HCT116 (cell line): ENCODE measurements at regions not wholly inside any gene's neighbourhood (a gene's known extent, or its start where the extent isn't known, plus 50 kb on each side); places are given as distances from the start of the nearest gene placed in this dataset.

Source experiments
- ATAC-seq: fragments of 200-7000 bp; cut with Tn5 transposase; 2 replicates; pipeline ENCODE4 v1.9.1; 2020; ENCODE audit warnings: mild to moderate bottlenecking, moderate library complexity
- BruUV-seq: library from RNA; stranded (reverse); fragments of 400-500 nt; replicated peaks from 2 replicates; lab custom pipeline; 2021; lab: Mats Ljungman, UMichigan
- CTCF ChIA-PET: fragments of 300-600 bp; sonication (Branson Sonifier 250); formaldehyde crosslinking; loops from one replicate; lab custom pipeline; 2021; ENCODE audit warnings: antibody characterized with exemption; lab: Charles Lee
- POLR2A ChIA-PET: fragments of 300-600, 350-600 bp; sonication (Branson Sonifier 250); formaldehyde crosslinking; loops from one replicate; lab custom pipeline; 2021; ENCODE audit warnings: antibody characterized with exemption; lab: Charles Lee
- RAD21 ChIA-PET, 2 experiments: fragments of 300-600 bp; sonication (Branson Sonifier 250); formaldehyde crosslinking; loops; one replicate each; lab custom pipeline; 2023; ENCODE audit warnings: low total read pairs in 2 of 2; ENCODE audit not compliant: uncharacterized antibody in 2 of 2, unreplicated experiment in 2 of 2, low non-redundant PET in 1 of 2; lab: Charles Lee
- DNase-seq: peaks from one replicate; pipeline ENCODE4 v3.0.0-alpha.2; 2010; ENCODE audit warnings: low read depth, low spot score
- H2AFZ ChIP-seq: fragments of 200-600 bp; shearing (Covaris generic), sonication (generic); 2 replicates; pipeline ENCODE4 v1.6.1; 2017; ENCODE audit warnings: low read depth, mixed run types, mixed read lengths, antibody characterized with exemption, low read length; ENCODE audit not compliant: poor library complexity, severe bottlenecking
- H3K27ac ChIP-seq: 2 replicates; pipeline ENCODE4 v1.5.1; 2012; ENCODE audit warnings: low read depth, low read length
- H3K27me3 ChIP-seq: fragments of 200-600 bp; sonication (generic); 2 replicates; pipeline ENCODE4 v1.6.1; 2016; ENCODE audit warnings: mixed run types, low read length, mixed read lengths; ENCODE audit not compliant: insufficient read depth
- H3K36me3 ChIP-seq, 2 experiments: fragments of 200-500 bp in 1 of 2; fragments of 200-600 bp in 1 of 2; sonication (Bioruptor generic) in 1 of 2; sonication (generic) in 1 of 2; 2 replicates each; pipeline versions ENCODE4 v1.5.1 to v1.6.1; 2014 to 2016; ENCODE audit warnings: low read length in 2 of 2, inconsistent platforms in 1 of 2, mixed read lengths in 1 of 2, mixed run types in 1 of 2; ENCODE audit not compliant: insufficient read depth in 2 of 2, control insufficient read depth in 1 of 2
- H3K4me1 ChIP-seq, 2 experiments: fragments of 200-600 bp in 1 of 2; sonication (generic) in 1 of 2; 2 replicates each; pipeline versions ENCODE4 v1.5.1 to v1.6.1; 2012 to 2017; ENCODE audit warnings: low read length in 2 of 2, inconsistent platforms in 1 of 2, mild to moderate bottlenecking in 1 of 2, mixed read lengths in 1 of 2, mixed run types in 1 of 2, moderate library complexity in 1 of 2; ENCODE audit not compliant: insufficient read depth in 2 of 2, control insufficient read depth in 1 of 2
- H3K4me2 ChIP-seq: fragments of 200-600 bp; sonication (generic); 2 replicates; pipeline ENCODE4 v1.6.1; 2017; ENCODE audit warnings: mixed run types, low read length, mixed read lengths
- H3K4me3 ChIP-seq, 2 experiments: fragments of 200-600 bp in 1 of 2; sonication (generic) in 1 of 2; replicated peaks in 1 of 2; 2 replicates each; pipeline ENCODE4 v1.5.1; 2011 to 2016; ENCODE audit warnings: low read length in 2 of 2, control low read depth in 1 of 2, low read depth in 1 of 2, mild to moderate bottlenecking in 1 of 2, mixed read lengths in 1 of 2, mixed run types in 1 of 2
- H3K79me2 ChIP-seq: fragments of 200-600 bp; sonication (generic); 2 replicates; pipeline ENCODE4 v1.6.1; 2017; ENCODE audit warnings: mild to moderate bottlenecking, mixed run types, low read length, moderate library complexity, mixed read lengths; ENCODE audit not compliant: insufficient read depth
- H3K9ac ChIP-seq: fragments of 200-600 bp; sonication (generic); 2 replicates; pipeline ENCODE4 v1.6.1; 2016; ENCODE audit warnings: low read length, mixed read lengths
- H3K9me2 ChIP-seq: fragments of 200-600 bp; sonication (generic), shearing (Covaris generic); 2 replicates; pipeline ENCODE4 v1.6.1; 2017; ENCODE audit warnings: mixed run types, mild to moderate bottlenecking, moderate library complexity; ENCODE audit not compliant: insufficient read depth
- H3K9me3 ChIP-seq, 2 experiments: fragments of 200-500 bp in 1 of 2; fragments of 200-600 bp in 1 of 2; sonication (Bioruptor generic) in 1 of 2; sonication (generic) in 1 of 2; 2 replicates each; pipeline ENCODE4 v1.6.1; 2014 to 2017; ENCODE audit warnings: low read length in 2 of 2, mixed read lengths in 2 of 2, inconsistent platforms in 1 of 2, low read depth in 1 of 2, mild to moderate bottlenecking in 1 of 2, mixed run types in 1 of 2, moderate library complexity in 1 of 2; ENCODE audit not compliant: control insufficient read depth in 1 of 2, insufficient read depth in 1 of 2
- H4K20me1 ChIP-seq: fragments of 200-600 bp; sonication (generic), shearing (Covaris generic); 2 replicates; pipeline ENCODE4 v1.6.1; 2017; ENCODE audit warnings: mixed run types, mild to moderate bottlenecking, moderate library complexity; ENCODE audit not compliant: insufficient read depth
- CEBPB ChIP-seq: IDR thresholded peaks from 2 replicates; pipeline ENCODE4 v1.6.1; 2012; ENCODE audit warnings: low read depth
- CTCF ChIP-seq, 3 experiments: fragments of 200-600 bp in 1 of 3; sonication (generic) in 1 of 3; IDR thresholded peaks in 2 of 3; conservative IDR thresholded peaks in 1 of 3; 2 replicates each; pipeline ENCODE4 v1.5.1; 2012 to 2017; ENCODE audit warnings: low read depth in 2 of 3, low read length in 2 of 3, antibody characterized with exemption in 1 of 3, borderline replicate concordance in 1 of 3, control low read depth in 1 of 3, mild to moderate bottlenecking in 1 of 3, mixed read lengths in 1 of 3, mixed run types in 1 of 3, moderate library complexity in 1 of 3; ENCODE audit not compliant: insufficient read depth in 1 of 3
- EGR1 ChIP-seq: IDR thresholded peaks from 2 replicates; pipeline ENCODE4 v1.6.1; 2012; ENCODE audit warnings: low read depth
- EZH2 ChIP-seq: fragments of 200-600 bp; sonication (generic); IDR thresholded peaks from 2 replicates; pipeline ENCODE4 v1.6.1; 2017; ENCODE audit warnings: antibody characterized with exemption, mixed run types
- JUND ChIP-seq: IDR thresholded peaks from 2 replicates; pipeline ENCODE4 v1.6.1; 2012
- POLR2AphosphoS5 ChIP-seq: IDR thresholded peaks from 2 replicates; pipeline ENCODE4 v1.6.1; 2011; ENCODE audit warnings: mild to moderate bottlenecking, low read depth, low read length, moderate library complexity
- RAD21 ChIP-seq: IDR thresholded peaks from 2 replicates; pipeline ENCODE4 v1.6.1; 2012; ENCODE audit warnings: low read depth, mild to moderate bottlenecking
- REST ChIP-seq: IDR thresholded peaks from 2 replicates; pipeline ENCODE4 v1.6.1; 2012; ENCODE audit warnings: low read depth
- SIN3A ChIP-seq: IDR thresholded peaks from 2 replicates; pipeline ENCODE4 v1.6.1; 2012; ENCODE audit warnings: low read depth
- TCF7L2 ChIP-seq: IDR thresholded peaks from 2 replicates; pipeline ENCODE4 v1.7.0; 2011; ENCODE audit warnings: borderline replicate concordance, inconsistent platforms; ENCODE audit not compliant: insufficient read depth, insufficient read length; ENCODE audit errors: extremely low read depth
- YY1 ChIP-seq: IDR thresholded peaks from 2 replicates; pipeline ENCODE4 v1.6.1; 2011; ENCODE audit warnings: low read length, low read depth, moderate library complexity, mild to moderate bottlenecking; ENCODE audit not compliant: insufficient replicate concordance; ENCODE audit errors: extremely low read depth
- ZBTB33 ChIP-seq: IDR thresholded peaks from 2 replicates; pipeline ENCODE4 v1.6.1; 2011; ENCODE audit warnings: mild to moderate bottlenecking, low read length, moderate library complexity; ENCODE audit not compliant: insufficient replicate concordance; ENCODE audit errors: extremely low read depth
- ZFX ChIP-seq: fragments of 450-650 bp; IDR thresholded peaks from 2 replicates; pipeline ENCODE4 v1.6.1; 2017
- ZNF274 ChIP-seq: fragments of 200-500 bp; sonication (Bioruptor generic); IDR thresholded peaks from 2 replicates; pipeline ENCODE4 v1.6.1; 2014; ENCODE audit warnings: mild to moderate bottlenecking, low read depth, low read length, inconsistent platforms
- intact Hi-C: fragments of 100-400 bp; cut with micrococcal nuclease; formaldehyde crosslinking; loops from 2 replicates; pipeline ENCODE4 v1.10.0; 2022

- Histone ChIP-seq H3K9me3 (peaks cover 9 to 17% of the 10 kb centered on the region in 2 experiments; a peak in 2 of 4 replicates), H2AFZ (no peak overlapping the region), H3K9me2 (no peaks in the 10 kb centered on the region)
- POLR2A ChIA-PET: no interaction called here
- intact Hi-C loops: no loop called here
- no TSS peak for BruUV-seq
- no peak for TF ChIP-seq CEBPB
- TF ChIP-seq SIN3A: no peak
- TF ChIP-seq POLR2AphosphoS5: no peak
- no peak for TF ChIP-seq ZNF274
- TF ChIP-seq JUND: no peak
- no peak for TF ChIP-seq YY1
- no peak for TF ChIP-seq EGR1
- no peak for TF ChIP-seq ZBTB33
- no peak for TF ChIP-seq RAD21
- TF ChIP-seq CTCF (IDR thresholded peaks at IDR 0.05 in 2 of 3, conservative IDR thresholded peaks at IDR 0.05 in 1 of 3; ENCODE audit: borderline replicate concordance in 1 of 3, insufficient read depth in 1 of 3, low read depth in 2 of 3, low read length in 2 of 3): no peak
- TF ChIP-seq TCF7L2: no peak
- no peak for TF ChIP-seq REST
- TF ChIP-seq ZFX: no peak
- TF ChIP-seq EZH2: no peak
- TF ChIP-seq, all 23 proteins: peak for 0
- Histone ChIP-seq H3K79me2 (no peaks in the 10 kb centered on the region), H4K20me1 (no peaks in the 10 kb centered on the region), H3K36me3 (no peaks in the 10 kb centered on the region), H3K27me3 (no peaks in the 10 kb centered on the region), H3K27ac (no peak overlapping the region), H3K4me1 (no peaks in the 10 kb centered on the region), H3K4me3 (no peak overlapping the region), H3K4me2 (no peak overlapping the region), H3K9ac (no peak overlapping the region)
- DNase-seq (no peak), ATAC-seq (no peak)
- RAD21 ChIA-PET: no interaction called here
- CTCF ChIA-PET: no interaction called here
Observed at GRCh38 chr5:30237189-30237588, 956.3 kb upstream of the CDH6 start.
